GM21447 (cell line): ENCODE measurements at regions not wholly inside any gene's neighbourhood (a gene's known extent, or its start where the extent isn't known, plus 50 kb on each side); places are given as distances from the start of the nearest gene placed in this dataset.
"Not testable (repeated sequence)": the region's sequence is repeated elsewhere in the genome, so short reads cannot be mapped to it uniquely, and the experiment has no call there.

Experiments
- ATAC-seq: cut with Tn5 transposase; IDR thresholded peaks from one replicate; pipeline ENCODE4 v1.9.1; 2021; ENCODE audit not compliant: unreplicated experiment

DNA sequence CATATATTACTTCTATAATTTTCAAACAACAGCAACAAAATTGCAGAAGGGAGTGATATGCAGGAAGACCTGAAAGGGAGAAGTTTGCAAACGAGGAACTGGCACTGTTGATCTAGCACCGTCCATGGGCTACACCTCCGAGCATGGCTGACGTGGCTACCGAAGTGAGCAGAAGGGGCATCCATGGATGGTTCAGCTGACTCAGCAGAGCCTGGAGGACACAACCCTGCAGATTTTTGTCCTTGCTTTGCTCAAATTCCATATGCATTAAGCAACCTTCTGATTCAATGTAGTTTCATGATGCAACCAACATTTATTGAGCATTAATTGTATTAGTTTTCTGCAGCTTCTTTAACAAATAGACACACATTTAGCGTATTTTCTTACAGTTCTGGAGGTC is 191.2 kb downstream of the C1orf94 start:
- no peak for ATAC-seq

DNA sequence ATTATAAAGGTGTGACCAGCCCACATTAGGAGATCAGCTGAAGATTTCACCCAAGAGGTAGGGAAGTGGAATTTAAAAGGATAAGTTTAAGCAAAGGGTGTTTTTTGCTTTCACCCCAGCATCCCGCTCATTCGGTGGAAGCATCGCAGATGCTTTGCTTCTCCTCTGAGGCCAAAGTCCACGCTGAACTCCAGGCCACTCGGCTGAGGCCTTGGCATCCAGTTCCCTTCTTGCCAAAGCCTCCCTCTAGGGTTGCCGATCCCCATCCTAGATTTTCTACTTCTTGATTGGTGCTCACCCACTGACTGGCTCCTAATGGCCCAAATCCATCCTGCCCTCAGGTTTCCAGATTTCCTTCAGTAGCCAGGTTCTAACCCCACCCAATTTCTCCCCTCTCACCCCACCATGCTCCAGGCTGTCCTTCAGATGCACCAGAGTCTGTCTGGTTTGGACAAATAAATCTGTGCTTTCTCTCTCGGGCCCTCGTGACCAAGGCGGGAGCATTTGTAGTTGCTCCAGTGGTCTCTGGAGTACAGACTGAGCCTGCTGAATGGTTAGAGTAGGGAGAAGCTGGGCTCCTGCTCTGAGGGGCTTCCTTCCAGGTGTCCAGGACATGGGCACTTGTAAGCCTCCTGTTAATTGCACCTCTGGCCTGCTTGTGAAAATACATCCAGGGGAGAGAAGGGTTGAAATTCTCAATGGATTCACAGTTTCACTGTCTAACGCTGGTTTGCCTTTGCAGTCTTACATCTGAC is 193.2 kb downstream of the C1orf94 start:
- ATAC-seq = no peak

GRCh38 chr1:34370748-34371147 is 194.0 kb downstream of the C1orf94 start:
- ATAC-seq = no peak

DNA sequence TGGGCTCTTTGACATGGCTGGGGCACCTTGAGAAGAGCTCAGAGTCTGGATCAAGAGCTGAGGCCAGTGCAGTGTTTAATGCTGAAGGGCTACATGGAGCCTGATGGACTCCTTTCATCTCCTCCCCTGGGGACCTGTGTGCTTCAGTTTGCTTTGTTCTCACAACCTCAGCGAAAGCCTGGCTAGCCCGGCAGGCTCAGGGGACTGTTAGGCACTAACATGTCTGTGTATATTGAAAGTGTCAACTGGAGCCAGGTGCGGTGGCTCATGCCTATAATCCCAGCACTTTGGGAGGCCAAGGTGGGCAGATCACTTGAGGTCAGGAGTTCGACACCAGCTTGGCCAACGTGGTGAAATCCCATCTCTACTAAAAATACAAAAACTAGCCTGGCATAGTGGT is 194.5 kb downstream of the C1orf94 start:
- ATAC-seq = not testable (repeated sequence)

GRCh38 chr1:34371829-34372532 is 195.3 kb downstream of the C1orf94 start:
- ATAC-seq = no peak

- no peak for ATAC-seq
Measured at GRCh38 chr1:34372891-34373290, 196.2 kb downstream of the C1orf94 start.

- no peak for ATAC-seq
Measured at GRCh38 chr1:34373912-34374311, 197.2 kb downstream of the C1orf94 start.

GRCh38 chr1:34376531-34376930 is 199.8 kb downstream of the C1orf94 start:
- no peak for ATAC-seq

- no peak for ATAC-seq
Measured at GRCh38 chr1:34378968-34379856, 202.5 kb downstream of the C1orf94 start.

DNA sequence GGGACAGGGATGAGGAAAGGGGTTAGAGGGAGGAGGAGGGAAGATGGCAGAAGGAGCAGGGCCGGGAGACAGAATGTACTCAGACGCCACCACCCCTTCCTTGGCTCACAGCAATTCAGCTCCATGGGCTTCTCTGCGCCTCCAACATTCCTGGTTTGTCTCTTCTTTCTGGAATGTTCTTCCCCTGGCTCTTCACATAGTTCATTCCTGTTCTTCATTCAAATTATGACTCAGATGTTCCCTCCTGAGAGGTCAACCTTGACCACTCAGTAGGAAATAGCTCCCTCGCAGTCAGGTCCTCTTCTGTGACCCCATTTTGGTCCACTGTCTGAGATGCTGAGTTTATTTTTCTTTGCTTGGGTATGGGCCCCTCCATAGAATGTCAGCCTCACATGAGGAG is 203.2 kb downstream of the C1orf94 start:
- ATAC-seq = no peak

- no peak for ATAC-seq
Measured at GRCh38 chr1:34380526-34381124, 203.9 kb downstream of the C1orf94 start.

DNA sequence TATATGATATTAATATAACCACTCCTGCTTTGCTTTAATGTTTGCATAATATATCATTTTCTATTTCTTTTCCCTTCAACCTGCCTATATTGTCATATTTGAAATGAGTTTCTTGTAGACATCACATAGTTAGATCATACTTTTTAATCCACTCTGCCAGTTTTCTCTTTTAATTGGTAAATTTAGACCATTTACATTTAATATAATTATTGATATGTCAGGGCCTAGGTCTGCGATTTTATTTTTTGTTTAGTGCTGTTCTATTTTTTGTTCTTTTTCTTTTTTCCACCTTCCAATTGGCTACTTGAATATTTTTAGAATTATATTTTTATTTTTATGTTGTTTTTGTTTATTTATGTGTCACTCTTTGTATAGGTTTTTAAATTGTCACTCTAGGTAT is 213.3 kb downstream of the C1orf94 start:
- ATAC-seq = no peak

DNA sequence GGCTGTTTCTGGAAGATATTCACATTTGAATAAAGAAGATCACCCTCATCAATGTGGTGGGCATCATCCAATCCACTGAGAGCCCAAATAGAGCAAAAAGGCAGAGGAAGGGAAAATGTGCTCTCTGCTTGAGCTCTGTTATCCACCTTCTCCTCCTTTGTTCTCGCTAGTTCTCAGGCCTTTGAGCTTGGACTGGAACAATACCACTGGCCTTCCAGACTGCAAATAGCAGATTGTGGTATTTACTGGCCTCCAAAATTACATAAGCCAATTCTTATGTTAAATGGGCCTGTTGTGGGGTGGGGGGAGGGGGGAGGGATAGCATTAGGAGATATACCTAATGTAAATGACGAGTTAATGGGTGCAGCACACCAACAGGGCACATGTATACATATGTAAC is 219.3 kb downstream of the C1orf94 start:
- ATAC-seq = no peak

DNA sequence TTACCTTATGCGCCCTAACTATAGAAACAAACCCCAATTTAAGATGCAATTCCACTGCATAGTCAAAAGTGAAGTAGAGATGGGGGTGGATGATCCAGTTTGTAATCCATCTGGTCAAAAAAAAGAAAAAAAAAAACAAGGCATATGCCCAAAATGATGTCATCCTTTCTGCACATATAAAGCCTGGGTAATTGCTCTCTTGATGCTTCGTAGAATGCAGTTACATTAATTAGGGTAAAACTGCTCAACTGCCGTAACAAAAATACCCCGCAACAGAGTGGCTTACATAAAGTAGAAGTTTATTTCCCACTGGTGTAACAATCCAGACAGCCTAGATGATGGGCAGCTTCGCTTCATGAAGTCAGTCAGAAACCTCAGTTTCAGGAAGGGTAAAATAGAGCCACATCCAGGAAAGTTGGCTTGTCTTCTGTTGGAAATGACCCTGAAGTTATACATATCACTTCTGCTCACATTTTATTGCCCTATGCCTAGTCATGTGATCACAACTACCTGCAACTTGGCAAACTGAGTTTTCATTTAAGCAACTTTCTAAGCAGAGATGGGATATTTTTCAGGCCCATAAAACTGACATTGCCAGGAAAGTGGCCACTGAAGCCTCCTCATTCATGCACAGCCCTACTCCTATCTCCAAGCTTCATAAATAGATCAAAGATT is 221.7 kb downstream of the C1orf94 start:
- ATAC-seq = no peak

- no peak for ATAC-seq
Measured at GRCh38 chr1:34398916-34399275, 222.2 kb downstream of the C1orf94 start.

DNA sequence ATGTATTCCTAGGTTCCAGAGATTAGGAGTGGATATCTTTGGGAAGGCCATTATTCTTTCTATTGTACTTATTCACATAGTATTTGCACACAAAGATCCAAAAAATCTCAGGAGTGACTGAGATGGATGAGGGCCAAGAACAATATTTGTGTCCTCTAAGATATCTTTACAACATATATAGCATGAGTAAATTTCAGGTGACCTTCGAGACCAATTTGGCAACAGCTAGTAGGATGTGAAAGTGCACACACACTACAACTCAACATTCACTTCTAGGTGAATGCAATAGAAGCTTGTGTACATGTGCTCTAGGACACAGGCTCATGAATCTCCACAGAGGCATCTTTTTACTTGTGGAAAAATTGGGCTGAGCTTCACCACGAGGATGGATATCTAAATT is 224.0 kb downstream of the C1orf94 start:
- no peak for ATAC-seq

DNA sequence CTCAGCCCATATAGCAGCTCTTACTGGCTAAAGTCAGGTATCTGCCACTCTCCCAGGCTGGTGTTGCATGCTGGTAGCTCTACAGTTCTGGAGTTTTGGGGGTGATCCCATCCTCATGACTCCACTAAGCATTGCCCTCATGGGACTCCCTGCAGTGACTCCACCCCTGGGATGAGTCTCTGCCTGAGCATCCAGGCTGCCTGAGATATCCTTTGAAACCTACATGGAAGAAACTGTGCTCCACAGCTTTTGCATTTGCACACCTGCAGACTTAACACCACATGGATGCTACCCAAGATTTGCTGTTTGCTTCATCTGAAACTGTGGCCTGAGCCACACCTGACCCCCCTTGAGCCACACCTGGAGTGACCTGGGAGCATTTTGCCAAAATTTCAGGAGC is 226.4 kb downstream of the C1orf94 start:
- no peak for ATAC-seq

- ATAC-seq = no peak
Measured at GRCh38 chr1:34404804-34405203, 228.1 kb downstream of the C1orf94 start.

DNA sequence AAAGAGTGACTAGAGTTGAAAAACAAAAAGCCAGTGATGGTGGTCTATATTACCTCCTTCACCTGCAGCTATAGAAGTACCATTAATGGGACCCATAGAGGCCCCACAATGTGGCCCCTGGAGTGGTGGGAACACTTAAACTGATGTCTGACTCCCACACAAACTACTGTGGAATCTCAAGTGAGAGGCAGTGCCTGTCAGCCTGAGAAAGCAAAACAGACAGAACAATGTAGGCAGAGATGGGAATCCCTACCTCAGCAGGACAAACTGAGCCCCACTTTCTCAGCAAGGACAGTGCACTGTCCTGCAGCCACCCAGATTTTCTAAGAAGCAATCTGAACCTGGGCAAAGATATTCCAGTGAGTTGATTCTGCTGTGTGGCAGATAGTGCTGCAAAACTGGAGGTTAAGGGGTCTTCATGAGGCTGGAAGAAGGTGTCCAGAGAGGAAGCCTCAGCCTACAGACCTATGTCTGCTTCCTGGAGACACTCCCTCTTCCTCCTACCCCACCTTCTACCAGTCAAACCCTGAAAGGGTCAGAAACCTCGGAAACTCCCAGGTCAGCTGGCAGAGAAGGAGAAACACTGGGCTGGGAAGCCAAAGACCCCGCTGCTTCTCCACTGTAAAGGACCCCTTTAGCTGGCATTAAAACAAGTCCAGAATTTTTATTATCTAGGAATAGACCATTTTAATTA is 228.7 kb downstream of the C1orf94 start:
- no peak for ATAC-seq

DNA sequence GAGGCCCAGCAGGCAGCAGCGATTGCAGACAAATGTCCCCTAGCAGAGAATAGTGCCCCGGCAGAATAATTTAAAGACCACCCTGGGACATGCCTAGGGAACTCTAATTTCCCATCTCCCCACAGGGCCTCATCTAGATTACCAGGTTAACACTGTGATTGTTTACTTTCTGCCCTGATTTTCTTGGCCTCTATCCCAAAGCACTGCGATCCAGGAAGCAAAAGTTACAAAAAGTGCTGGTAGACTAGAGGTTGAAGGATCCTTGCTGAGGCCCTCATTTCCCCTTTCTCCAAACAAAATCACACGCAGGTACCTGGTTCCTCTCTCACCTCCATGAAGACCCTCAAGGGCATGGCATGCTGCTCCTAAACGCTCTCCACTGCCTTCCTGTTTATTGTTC is 229.7 kb downstream of the C1orf94 start:
- ATAC-seq = no peak
